HEK293 (cell line): ENCODE measurements at regions not wholly inside any gene's neighbourhood (a gene's known extent, or its start where the extent isn't known, plus 50 kb on each side); places are given as distances from the start of the nearest gene placed in this dataset.

ENCODE experiments used
- CTCF ChIA-PET: fragments of 350-600 bp; formaldehyde crosslinking; extraction: SDS; loops from one replicate; lab custom pipeline; 2021; ENCODE audit warnings: antibody characterized with exemption; lab: Yijun Ruan, JAX
- POLR2A ChIA-PET: fragments of 300-600 bp; formaldehyde crosslinking; extraction: SDS; loops from one replicate; lab custom pipeline; 2020; ENCODE audit warnings: antibody characterized with exemption, inconsistent platforms; lab: Yijun Ruan, JAX
- H3K27ac ChIP-seq: fragments of 200-500 bp; sonication (Bioruptor generic); 2 replicates; pipeline ENCODE4 v1.5.1; 2014; ENCODE audit warnings: low read depth, low read length, control low read depth, inconsistent platforms; ENCODE audit errors: extremely low read depth
- H3K36me3 ChIP-seq, 2 experiments: fragments of 200-500 bp in 1 of 2; sonication (Bioruptor generic) in 1 of 2; 1 replicate in 1 of 2; 2 replicates in 1 of 2; pipeline ENCODE4 v1.5.1; 2014 to 2017; ENCODE audit warnings: inconsistent platforms in 2 of 2, low read length in 2 of 2; ENCODE audit not compliant: control insufficient read depth in 2 of 2, insufficient read depth in 1 of 2
- H3K4me1 ChIP-seq: fragments of 200-500 bp; sonication (Bioruptor generic); 2 replicates; pipeline ENCODE4 v1.5.1; 2014; ENCODE audit warnings: mild to moderate bottlenecking, low read length, inconsistent platforms; ENCODE audit not compliant: control insufficient read depth, insufficient read depth
- H3K4me3 ChIP-seq: 2 replicates; pipeline ENCODE4 v1.5.1; 2011; ENCODE audit warnings: low read depth, mild to moderate bottlenecking, control low read depth, low read length, moderate library complexity
- H3K9me3 ChIP-seq: fragments of 200-500 bp; sonication (Bioruptor generic); 2 replicates; pipeline ENCODE4 v1.5.1; 2014; ENCODE audit warnings: low read depth, low read length, inconsistent platforms; ENCODE audit not compliant: control insufficient read depth, insufficient read depth
- GLI2 ChIP-seq: fragments of 450-650 bp; formaldehyde crosslinking; IDR thresholded peaks from 2 replicates; pipeline ENCODE4; 2017; ENCODE audit warnings: missing biosample characterization, missing genetic modification characterization, low read depth, borderline replicate concordance
- SETDB1 ChIP-seq: IDR thresholded peaks from one replicate; pipeline ENCODE4 v1.6.1; 2017; ENCODE audit warnings: mild to moderate bottlenecking, low read length, moderate library complexity, mixed read lengths; ENCODE audit not compliant: insufficient read length
- TSHZ1 ChIP-seq: fragments of 450-650 bp; formaldehyde crosslinking; IDR thresholded peaks from 2 replicates; pipeline ENCODE4 v1.5.1; 2016; ENCODE audit warnings: missing biosample characterization, missing genetic modification characterization, borderline replicate concordance
- ZBTB10 ChIP-seq: fragments of 450-650 bp; formaldehyde crosslinking; IDR thresholded peaks from 2 replicates; pipeline ENCODE4 v1.5.1; 2016; ENCODE audit warnings: missing biosample characterization, missing genetic modification characterization
- ZBTB8A ChIP-seq: fragments of 450-650 bp; formaldehyde crosslinking; IDR thresholded peaks from 2 replicates; pipeline ENCODE4 v1.5.1; 2016; ENCODE audit warnings: missing biosample characterization, missing genetic modification characterization
- ZEB2 ChIP-seq: fragments of 450-650 bp; formaldehyde crosslinking; IDR thresholded peaks from 2 replicates; pipeline ENCODE4 v1.5.1; 2016; ENCODE audit warnings: missing biosample characterization, missing genetic modification characterization
- ZFP41 ChIP-seq: fragments of 450-650 bp; formaldehyde crosslinking; IDR thresholded peaks from 2 replicates; pipeline ENCODE4 v1.5.1; 2016; ENCODE audit warnings: missing biosample characterization, missing genetic modification characterization, borderline replicate concordance
- ZNF148 ChIP-seq: fragments of 450-650 bp; formaldehyde crosslinking; IDR thresholded peaks from 2 replicates; pipeline ENCODE4 v1.5.0; 2017; ENCODE audit warnings: missing biosample characterization, missing genetic modification characterization, borderline replicate concordance
- ZNF157 ChIP-seq: fragments of 450-650 bp; formaldehyde crosslinking; IDR thresholded peaks from 2 replicates; pipeline ENCODE4 v1.5.1; 2016; ENCODE audit warnings: missing biosample characterization, missing genetic modification characterization
- ZNF292 ChIP-seq: fragments of 450-650 bp; formaldehyde crosslinking; IDR thresholded peaks from 2 replicates; pipeline ENCODE4 v1.5.1; 2016; ENCODE audit warnings: low read depth, missing biosample characterization, missing genetic modification characterization, borderline replicate concordance
- ZNF362 ChIP-seq: fragments of 450-650 bp; formaldehyde crosslinking; IDR thresholded peaks from 2 replicates; pipeline ENCODE4 v1.5.1; 2016; ENCODE audit warnings: missing biosample characterization, missing genetic modification characterization
- ZNF37A ChIP-seq: fragments of 450-650 bp; IDR thresholded peaks from 2 replicates; pipeline ENCODE4 v1.5.1; 2018; ENCODE audit warnings: missing biosample characterization, missing genetic modification characterization
- ZNF394 ChIP-seq: fragments of 450-650 bp; formaldehyde crosslinking; IDR thresholded peaks from 2 replicates; pipeline ENCODE4 v1.5.1; 2016; ENCODE audit warnings: missing biosample characterization, missing genetic modification characterization, mild to moderate bottlenecking, moderate library complexity, borderline replicate concordance
- ZNF621 ChIP-seq: fragments of 450-650 bp; formaldehyde crosslinking; IDR thresholded peaks from 2 replicates; pipeline ENCODE4 v1.5.1; 2017; ENCODE audit warnings: missing biosample characterization, missing genetic modification characterization
- ZNF776 ChIP-seq: fragments of 450-650 bp; formaldehyde crosslinking; IDR thresholded peaks from 2 replicates; pipeline ENCODE4 v1.5.0; 2017; ENCODE audit warnings: missing biosample characterization, missing genetic modification characterization, borderline replicate concordance
- ZNF837 ChIP-seq: fragments of 450-650 bp; formaldehyde crosslinking; IDR thresholded peaks from 2 replicates; pipeline ENCODE4 v1.5.1; 2016; ENCODE audit warnings: missing biosample characterization, missing genetic modification characterization
- ZSCAN4 ChIP-seq: fragments of 450-650 bp; formaldehyde crosslinking; IDR thresholded peaks from 2 replicates; pipeline ENCODE4 v1.5.1; 2017; ENCODE audit warnings: missing biosample characterization, missing genetic modification characterization

GRCh38 chr1:187893471-187893870 is 1064.7 kb downstream of the PLA2G4A start (continued):
- no peak for TF ChIP-seq ZNF776 (tag by site-specific recombination)
- no peak for TF ChIP-seq ZBTB10 (tag by site-specific recombination)
- no peak for TF ChIP-seq ZNF37A (tag by site-specific recombination)
- no peak for TF ChIP-seq GLI2
- no peak for TF ChIP-seq ZNF362
- no peak for TF ChIP-seq TSHZ1 (tag by site-specific recombination)
- TF ChIP-seq ZEB2 (tag by site-specific recombination): no peak
- no peak for TF ChIP-seq SETDB1
- no peak for TF ChIP-seq ZNF148 (tag by site-specific recombination)
- no peak for TF ChIP-seq ZNF394
- no peak for TF ChIP-seq ZFP41 (tag by site-specific recombination)

GRCh38 chr1:187894349-187894748 is 1065.6 kb downstream of the PLA2G4A start:
- TF ChIP-seq ZNF292 (tag by site-specific recombination): no peak
- TF ChIP-seq ZSCAN4 (tag by site-specific recombination): no peak
- no peak for TF ChIP-seq ZNF837 (tag by site-specific recombination)
- TF ChIP-seq ZBTB8A (tag by site-specific recombination): no peak
- TF ChIP-seq ZNF776 (tag by site-specific recombination): no peak
- no peak for TF ChIP-seq ZNF621 (tag by site-specific recombination)
- no peak for TF ChIP-seq ZNF157
- ChIA-PET CTCF (no interaction called here), POLR2A (no interaction called here)
- H3K4me3 ChIP-seq: no peak overlapping the region
- H3K9me3 ChIP-seq: no peaks in the 10 kb centered on the region
- H3K36me3 ChIP-seq: no peaks in the 10 kb centered on the region
- no peaks in the 10 kb centered on the region for H3K4me1 ChIP-seq
- H3K27ac ChIP-seq: no peak overlapping the region
